Inferior parietal cortex (tissue), 1 donor: ENCODE measurements at regions not wholly inside any gene's neighbourhood (a gene's known extent, or its start where the extent isn't known, plus 50 kb on each side); places are given as distances from the start of the nearest gene placed in this dataset.
"Not testable (repeated sequence)": the region's sequence is repeated elsewhere in the genome, so short reads cannot be mapped to it uniquely, and the experiment has no call there.

Experiments
- DNase-seq: peaks from one replicate; pipeline ENCODE4 v3.0.0-alpha.2; 2016; ENCODE audit errors: extremely low spot score

GRCh38 chr3:166446986-166447385 is 609.8 kb upstream of the BCHE start:
- DNase-seq = no peak

DNA sequence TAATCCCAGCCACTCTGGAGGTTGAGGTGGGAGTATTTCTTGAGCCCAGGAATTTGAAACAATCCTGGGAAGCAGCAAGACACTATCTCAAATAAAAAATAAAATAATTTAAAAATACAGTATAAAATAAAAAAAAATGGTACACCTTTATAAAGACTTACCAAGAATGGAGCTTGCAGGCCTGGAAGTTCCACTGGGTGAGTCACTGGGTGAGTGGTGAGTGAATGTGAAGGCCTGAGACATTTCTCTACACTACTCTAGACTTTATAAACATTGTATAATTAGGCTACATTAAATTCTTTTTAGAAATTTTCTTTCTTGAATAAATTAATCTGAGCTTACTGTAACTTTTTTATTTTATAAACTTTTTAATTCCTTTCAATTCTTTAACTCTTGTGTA is 609.1 kb upstream of the BCHE start:
- no peak for DNase-seq

- DNase-seq = no peak
These were observed 608.6 kb upstream of the BCHE start for GRCh38 chr3:166445865-166446264.

GRCh38 chr3:166444756-166445155 is 607.5 kb upstream of the BCHE start:
- no peak for DNase-seq

- no peak for DNase-seq
These were observed 607.1 kb upstream of the BCHE start for GRCh38 chr3:166444336-166444735.

GRCh38 chr3:166435469-166436057 is 598.3 kb upstream of the BCHE start:
- DNase-seq = no peak

GRCh38 chr3:166433060-166433459 is 595.8 kb upstream of the BCHE start:
- no peak for DNase-seq

- no peak for DNase-seq
These were observed 588.8 kb upstream of the BCHE start for GRCh38 chr3:166425900-166426611.

DNA sequence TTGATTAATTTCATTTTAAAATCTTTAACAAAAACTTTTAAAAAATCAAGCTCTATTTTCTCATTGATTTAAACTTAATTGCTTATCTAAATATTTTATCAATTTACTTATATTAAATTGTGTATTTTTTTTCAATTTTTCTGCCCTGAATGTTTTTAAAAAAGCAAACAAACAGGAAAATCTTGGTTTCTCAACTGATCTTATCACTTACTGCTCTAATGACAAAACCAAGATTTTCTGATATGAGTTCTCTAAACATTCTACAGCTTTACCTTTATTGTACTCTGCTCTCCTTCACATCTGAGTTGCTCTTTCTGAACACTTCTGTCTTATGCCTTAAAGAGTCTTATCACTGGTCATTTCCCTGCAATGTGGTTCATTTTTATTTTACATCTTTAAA is 587.8 kb upstream of the BCHE start:
- DNase-seq = no peak

GRCh38 chr3:166423824-166424513 is 586.7 kb upstream of the BCHE start:
- DNase-seq = not testable (repeated sequence)

- no peak for DNase-seq
These were observed 585.3 kb upstream of the BCHE start for GRCh38 chr3:166422556-166422955.

DNA sequence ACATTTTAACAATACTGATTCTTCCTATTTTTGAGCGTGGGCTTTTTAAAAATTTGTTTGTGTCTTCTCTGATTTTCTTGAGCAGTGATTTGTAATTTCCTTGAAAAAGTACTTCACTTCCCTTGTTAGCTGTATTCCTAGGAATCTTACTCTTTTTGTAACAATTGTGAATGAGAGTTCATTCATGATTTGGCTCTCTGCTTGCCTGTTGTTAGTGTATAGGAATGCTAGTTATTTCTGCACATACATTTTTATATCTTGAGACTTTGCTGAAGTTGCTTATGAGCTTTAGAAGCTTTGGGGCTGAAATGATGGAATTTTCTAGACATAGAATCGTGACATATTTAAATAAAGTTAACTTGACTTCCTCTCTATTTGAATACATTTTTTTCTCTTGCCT is 582.8 kb upstream of the BCHE start:
- no peak for DNase-seq

GRCh38 chr3:166405896-166406295 is 568.7 kb upstream of the BCHE start:
- no peak for DNase-seq

- no peak for DNase-seq
These were observed 568.2 kb upstream of the BCHE start for GRCh38 chr3:166405465-166405864.

- DNase-seq = no peak
These were observed 553.1 kb upstream of the BCHE start for GRCh38 chr3:166390303-166390702.

DNA sequence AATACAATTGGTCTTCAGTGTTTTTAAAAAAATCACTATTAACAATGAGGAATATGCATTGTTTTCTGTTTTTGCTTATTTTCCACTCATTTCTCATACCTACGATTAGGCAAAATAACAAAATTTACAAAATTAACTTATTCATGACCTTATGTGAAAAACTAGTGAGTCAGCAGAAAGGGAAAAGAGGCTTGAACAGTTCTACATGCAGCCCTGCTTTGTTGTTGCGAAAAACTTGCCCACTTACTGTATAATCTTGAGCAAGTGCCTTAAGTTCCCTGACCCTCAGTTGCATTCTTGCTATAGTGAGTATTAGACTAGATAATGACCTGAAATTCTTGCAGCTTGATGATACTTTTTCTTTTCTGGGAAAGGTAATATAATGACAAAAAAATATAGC is 551.1 kb upstream of the BCHE start:
- no peak for DNase-seq

DNA sequence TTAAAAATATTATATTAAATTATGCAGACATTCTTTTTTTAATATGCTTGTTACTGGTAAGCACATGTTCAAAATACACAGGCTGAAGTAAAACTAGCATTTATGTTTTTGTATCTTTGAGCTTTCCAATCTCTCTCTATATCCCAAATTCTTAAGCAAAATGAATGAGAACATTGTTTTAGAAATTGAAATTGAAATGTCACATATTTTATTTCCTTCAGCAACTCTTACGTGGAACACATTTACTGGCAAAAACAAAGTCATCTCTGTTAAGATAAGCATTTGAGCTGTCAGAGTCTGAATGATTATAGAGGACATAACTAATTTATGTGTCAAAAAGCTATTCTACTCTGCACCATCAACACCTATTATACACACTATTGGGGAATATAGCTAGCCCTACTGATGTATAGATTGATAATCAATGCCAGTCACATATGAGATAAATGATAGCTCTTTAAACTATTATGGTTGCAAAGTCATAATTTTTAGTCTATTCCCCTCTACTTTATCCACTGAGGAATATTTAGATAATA is 535.4 kb upstream of the BCHE start:
- no peak for DNase-seq

DNA sequence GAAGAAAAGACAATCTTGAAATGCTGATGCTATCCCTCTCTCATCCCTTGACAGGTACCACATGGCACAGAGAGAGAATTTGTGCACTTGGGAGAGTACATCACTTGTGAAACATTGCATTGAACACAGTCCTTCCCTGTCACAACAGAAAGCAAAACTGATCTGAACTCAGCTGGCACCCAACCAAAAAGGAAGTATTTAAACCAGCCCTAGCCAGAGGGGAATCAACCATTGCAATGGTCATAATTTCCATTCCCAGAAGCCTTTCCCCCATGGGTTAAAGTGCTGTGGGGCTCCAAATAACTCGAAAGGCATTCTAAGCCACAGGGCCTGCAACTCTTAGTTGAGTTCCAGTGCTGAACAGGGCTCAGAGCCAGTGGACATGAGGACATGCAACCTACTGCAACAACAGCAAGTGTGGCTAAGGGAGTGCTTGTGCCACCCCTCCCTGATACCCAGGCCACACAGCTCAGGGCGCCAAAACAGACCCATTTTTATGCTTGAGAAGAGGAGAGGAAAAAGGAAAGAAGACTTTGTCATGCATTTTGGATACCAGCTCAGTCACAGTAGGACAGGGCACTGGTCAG is 530.8 kb upstream of the BCHE start:
- no peak for DNase-seq

- no peak for DNase-seq
These were observed 525.5 kb upstream of the BCHE start for GRCh38 chr3:166362698-166363097.

DNA sequence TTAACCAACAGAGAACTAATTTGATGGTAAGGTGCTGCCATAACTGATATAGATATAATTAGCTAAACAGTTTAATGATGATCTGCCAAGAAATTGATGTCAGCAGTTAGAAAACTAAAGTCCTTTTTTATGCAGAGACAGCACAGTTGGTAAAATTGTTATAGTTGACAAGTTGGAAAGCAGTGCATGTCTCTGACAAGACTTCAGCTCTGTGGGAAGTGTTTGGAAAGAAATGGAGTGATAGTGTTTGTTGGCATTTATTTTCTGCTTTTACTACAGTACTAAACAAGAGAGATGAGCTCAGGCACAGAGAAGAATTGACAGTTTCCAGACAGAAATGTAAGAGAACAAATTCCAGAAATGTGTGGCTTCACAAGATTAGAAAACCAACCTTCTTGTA is 523.5 kb upstream of the BCHE start:
- peak; percentile 15 for DNase-seq

DNA sequence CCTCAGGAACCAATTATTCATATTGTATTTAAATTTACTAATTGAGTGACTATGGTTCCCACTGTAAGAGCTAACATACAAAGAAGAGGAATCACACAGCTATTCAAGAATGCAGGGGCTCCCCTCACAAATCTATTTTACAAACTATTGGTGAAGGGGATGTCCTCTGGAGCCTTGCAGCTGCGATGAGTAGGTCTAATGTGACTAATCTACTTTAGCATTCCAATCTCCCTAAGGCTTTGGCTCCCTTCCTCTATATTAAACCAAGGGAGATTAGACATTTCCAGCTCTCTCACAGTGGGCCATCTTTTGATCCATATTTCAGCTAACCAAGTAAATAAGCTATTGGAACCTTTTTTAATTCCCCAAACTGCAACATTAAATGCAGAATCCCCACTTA is 514.2 kb upstream of the BCHE start:
- no peak for DNase-seq

DNA sequence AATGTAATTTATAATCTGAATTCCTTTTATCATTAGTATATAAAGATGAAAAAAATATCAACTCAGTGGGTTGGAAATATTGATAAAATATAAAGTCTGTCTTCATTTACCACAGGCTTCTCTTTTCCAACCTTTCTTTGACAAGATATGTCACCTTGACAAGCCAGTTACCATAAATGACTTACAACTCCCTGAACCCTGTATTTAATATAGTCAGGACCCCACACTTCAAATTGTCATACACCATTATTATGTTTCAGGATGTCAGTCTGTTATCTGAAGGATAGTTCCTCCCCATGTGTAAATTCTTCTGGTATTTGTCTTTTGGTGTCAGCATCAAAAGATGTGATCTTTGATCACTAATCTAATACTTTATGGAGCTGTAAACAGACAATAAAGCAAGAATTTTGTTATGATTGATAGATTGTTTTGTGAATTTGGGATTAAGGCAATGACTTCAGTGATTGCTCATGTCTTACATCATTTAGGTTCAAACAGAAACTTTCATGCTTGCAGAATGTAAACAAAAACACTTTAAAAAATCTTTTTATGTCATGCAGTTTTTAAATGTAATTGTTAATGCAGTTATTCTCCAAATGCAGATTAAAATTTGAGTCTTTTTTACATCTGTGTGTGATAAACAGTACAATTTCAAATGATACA is 503.5 kb upstream of the BCHE start:
- DNase-seq = no peak
